ENCODE measurements at regions not wholly inside any gene's neighbourhood (a gene's known extent, or its start where the extent isn't known, plus 50 kb on each side); places are given as distances from the start of the nearest gene placed in this dataset.

DNA sequence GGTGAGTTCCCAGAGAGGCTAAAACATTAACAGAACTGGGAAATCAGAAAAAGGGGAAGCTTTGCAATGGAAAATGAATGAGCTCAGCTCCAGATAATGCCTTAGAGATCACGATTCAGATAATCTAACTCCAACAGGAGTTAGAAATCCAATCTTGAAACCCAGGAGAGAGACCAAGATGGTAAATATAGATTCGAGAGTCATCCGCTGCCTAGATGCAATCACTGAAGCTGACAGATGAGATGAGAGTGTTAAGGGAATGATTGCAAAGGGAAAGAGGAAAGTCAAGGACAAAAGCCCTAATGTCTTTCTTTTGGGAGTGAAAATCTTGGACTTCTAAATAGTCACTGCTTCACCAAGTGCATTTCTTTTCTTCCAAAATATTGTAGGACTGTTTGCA is 722.0 kb downstream of the EPHA4 start:
- no peak for DNase-seq (ENCODE audit: extremely low read depth, low read depth)

DNA sequence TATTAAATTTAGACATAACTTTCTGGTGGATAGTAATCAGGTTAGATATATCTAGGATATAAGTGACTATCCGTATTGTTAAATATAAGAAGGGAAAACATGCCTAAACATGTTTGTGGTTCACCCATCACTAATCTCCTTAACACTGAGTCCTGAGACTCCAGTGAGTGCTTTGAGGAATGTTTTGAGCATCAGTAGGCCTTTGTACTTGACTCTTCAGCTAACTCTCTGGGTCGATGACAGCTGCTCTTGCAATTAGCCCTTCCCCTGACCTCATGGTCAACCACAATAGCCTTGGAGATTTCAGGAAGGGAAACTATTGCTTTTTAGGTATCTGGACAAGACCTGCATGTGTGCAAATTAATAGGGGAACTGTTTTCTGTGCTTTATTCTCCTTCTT is 716.8 kb downstream of the EPHA4 start:
- DNase-seq (ENCODE audit: extremely low read depth, low read depth), result no peak

DNA sequence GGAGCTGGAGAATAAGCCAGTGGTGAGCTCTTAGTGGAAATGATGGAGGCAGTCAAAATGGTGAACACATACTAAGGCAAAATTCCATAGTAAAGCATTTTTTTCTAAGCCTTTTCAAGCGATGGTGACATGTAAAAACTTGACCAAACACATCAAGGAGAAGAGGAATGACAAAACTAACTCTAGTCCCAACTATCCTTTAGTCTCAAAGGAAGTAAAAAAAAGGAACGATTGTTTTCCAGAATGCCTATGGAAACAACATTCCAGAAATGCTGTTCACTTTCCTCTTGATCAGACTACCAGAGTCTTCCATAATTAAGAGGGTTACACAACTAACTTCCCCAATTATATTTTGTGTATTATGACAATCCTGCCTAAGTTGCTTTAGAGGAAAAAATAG is 715.6 kb downstream of the EPHA4 start:
- DNase-seq (ENCODE audit: extremely low read depth, low read depth), result no peak

DNA sequence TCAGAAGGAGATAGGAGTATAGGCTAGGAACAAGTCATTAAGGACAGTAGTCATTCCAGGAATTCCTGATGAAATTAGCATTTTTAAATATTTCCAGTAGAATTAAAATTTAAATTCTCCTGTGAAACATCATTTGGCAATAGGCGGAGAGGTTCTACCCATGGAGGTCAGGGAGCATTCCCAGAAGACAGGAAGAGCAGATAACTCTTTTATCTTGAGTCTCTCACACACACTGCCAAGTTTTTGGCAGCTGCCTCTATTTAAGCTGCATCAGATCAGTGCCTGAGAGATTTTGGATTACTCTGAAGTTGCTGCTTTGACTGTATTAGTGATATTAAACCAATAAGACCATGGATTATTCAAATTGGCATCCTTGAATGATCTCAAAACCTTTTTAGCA is 714.7 kb downstream of the EPHA4 start:
- no peak for DNase-seq (ENCODE audit: extremely low read depth, low read depth)

DNA sequence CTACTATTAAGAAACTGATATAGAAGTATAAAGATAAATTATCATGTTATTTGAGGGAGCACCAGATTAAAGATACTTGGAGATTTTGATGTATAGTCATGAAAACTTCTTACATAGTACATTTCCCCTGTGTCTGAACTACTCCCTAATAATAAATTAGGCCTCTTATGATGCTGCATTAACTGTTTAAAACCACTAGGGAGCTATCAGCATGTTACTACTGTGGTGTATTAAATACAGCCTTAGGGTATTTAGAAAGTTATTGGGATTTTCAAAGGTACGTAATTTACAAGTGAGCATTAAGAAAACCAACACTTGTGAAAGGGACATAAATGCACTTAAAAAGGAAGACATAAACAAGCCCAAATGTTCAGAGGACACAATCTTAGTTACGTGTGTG is 714.0 kb downstream of the EPHA4 start:
- DNase-seq (ENCODE audit: extremely low read depth, low read depth), result no peak

DNA sequence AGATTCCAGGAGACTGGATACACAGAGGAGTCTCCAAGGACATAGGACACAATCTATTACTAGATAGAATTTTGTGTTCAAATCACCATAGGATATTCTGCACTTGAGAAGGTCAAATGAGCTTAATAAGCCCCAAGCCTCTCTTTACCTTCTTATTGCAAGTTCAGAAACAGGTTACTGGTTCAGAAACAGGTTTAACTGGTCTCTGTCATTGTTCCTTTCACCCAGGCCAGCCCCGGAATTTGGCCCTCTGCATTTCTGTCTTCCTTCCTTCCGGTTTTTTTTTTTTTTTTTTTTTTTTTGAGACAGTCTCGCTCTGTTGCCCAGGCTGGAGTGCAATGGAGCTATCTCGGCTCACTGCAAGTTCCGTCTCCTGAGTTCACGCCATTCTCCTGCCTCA is 700.2 kb downstream of the EPHA4 start:
- DNase-seq (ENCODE audit: extremely low read depth, low read depth), result no peak

DNA sequence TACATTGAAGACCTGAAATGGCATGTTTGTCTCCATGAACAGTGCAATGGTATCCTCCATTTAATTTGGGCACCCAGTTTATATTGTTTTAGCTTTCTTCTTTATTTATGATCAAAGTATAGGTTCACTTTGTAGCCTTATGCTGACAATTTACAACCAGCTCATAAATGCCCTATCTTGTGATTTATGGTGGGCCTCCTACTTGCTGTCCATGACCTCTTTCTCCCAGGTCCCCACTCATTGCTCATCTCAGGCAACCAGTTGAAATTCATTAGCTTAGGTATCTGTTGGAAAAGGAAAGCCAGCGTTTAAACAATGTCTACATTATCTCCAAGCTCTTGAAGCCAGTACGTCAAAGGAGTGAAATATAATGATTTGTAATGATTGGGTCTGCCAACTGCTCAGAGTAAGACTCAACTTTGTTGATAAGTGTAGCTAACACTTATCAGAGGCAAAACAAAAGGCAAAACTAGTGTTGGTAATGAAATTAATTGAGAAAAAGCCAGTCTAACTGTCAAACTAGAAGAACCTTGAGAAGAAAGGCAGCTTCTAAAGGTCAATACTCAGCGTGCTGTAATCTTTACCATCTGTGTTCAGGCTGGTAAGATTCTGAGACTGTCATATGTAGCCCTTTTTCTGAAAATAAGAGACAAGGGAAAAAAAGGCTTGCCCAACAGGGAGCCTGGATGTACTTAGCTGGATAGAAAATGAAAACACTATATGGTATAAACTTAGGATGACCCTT is 695.9 kb downstream of the EPHA4 start:
- DNase-seq (ENCODE audit: extremely low read depth, low read depth), result no peak

DNA sequence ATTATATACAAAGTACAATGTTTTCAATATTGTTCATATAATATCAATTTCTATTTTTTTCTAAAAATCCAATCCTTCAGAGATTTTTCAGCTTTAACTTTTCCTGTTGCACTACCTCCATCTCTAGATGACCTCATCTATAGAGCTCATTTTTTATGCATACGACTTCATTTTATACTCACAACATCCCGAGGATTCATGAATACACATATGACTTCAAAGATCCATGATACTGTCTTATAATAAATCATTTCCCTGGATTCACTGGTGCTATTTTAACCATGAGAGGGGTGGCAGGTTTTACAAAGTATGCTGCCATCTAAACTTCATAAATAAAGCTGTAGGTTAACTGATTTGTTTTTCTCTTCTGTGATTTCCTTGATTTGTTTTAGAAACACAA is 694.6 kb downstream of the EPHA4 start:
- DNase-seq (ENCODE audit: extremely low read depth, low read depth), result no peak

DNA sequence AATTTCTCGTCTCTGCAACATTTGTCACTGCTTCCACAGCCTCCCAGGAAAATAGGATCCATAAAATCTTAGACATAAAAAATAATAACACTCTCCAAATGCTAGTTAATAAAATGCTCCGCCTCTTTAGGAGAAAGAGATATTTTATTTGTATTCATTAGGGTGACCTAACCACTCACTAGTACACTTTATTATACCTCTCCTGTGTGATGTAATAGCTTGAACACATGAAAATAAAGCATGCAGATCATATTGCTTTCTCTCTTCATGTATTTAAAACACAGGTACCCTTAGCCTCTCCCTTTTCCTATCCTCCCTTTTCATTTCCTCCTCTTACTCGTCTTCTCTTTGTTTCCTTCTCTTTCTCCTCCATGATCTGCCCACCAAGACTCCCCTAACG is 694.2 kb downstream of the EPHA4 start:
- no peak for DNase-seq (ENCODE audit: extremely low read depth, low read depth)

DNA sequence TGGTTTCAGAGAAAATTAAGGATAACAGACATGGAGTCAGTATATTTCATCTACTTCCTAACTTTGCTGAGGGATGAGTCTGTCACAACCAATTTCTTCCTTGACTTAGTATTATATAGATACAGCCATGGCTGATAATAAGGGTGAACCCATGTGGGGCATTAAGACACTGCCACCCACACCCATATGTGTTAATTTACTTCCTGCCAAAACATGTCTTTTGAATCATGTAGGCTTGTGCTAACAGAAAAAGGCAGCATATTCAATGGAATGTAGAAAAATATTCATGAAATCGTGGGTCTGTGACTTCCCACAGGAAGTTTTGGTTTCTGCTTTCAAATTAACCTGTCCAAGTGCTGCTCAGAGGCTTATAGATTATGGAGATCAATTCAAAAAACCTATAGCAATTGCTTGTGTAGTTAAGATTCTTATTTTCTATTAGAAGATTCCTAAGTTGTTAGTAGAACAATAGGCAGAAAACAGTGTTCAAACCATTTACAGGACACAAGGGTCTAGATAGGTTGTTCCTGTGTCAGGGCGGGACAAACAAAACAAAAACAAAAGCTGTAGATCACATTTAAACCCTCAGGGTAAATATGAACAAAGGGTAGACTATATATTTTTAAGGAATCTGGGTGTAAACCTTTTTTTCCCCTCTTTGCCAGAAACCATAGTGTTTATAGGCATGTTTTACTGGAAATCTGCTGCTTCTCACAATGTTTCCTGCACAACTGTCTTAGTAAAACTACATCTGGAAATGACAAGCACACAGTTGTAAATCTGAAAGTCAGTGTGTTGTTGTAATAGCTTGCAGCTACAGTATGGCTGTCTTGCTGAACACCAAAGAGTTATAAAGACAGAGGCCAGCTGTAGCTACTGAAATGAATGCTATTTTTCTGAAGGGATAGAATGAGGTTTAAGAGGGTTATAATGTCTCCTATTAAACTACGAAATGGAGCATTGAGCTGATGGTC is 691.2 kb downstream of the EPHA4 start:
- no peak for DNase-seq (ENCODE audit: extremely low read depth, low read depth)

DNA sequence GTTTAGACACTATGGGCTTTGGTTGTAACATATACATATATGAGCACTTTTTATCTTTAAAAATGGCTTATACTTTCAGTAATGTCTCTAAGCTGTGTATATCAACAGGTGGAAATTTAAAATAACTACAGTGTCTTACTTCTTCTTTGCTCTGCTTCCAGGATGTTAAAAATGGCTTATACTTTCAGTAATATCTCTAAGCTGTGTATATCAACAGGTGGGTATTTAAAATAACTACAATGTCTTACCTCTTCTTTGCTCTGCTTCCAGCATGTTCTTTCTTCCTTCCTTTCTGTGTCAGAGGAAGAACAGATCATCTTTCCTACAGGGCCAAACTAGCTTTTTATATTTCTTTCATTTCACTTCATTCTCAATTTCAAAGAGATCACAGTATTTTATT is 689.6 kb downstream of the EPHA4 start:
- DNase-seq (ENCODE audit: extremely low read depth, low read depth), result no peak

DNA sequence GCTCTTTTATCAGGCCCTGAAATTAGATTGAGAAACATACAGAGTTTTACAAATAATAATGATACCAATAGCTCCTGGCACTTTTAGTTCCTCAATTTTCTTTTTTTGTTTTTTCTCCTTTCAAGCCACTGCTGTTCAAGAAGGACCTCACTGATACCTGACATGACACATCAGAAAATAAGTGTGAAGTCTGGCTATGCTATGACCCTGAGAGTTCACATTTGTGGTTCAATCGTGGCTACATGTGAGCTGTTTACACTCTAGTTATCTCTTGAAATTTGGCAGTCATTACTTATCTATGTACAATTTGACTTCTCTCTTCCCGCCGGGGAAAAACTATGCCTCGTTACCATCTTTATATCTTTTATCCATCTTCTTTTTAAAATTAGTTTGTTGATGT is 686.5 kb downstream of the EPHA4 start:
- no peak for DNase-seq (ENCODE audit: extremely low read depth, low read depth)

DNA sequence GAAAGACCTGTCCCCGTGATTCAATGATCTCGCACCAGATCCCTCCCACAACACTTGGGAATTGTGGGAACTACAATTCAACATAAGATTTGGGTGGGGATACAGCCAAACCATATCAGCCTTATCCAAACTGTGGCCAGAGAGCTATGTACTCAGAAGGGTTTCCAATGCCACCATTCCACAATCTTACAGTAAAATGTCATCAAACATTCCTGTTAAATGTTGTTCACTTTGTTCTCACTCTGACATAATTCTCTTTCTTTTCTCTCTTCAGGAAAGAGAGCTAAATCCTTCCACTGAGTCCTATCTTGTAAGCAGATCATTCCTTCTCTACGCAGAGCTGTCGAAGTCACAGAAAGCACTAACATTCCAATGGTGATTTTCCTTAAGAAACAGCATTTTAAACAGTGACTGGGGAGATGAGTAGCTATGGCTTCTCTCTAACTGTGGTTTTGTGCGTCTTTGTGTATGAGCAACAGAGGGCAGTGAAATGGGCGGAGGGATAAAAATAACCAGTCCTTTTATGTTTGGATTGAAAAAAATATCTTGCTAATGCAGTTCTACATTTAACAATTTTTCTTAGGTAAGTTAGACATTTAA is 684.7 kb downstream of the EPHA4 start:
- no peak for DNase-seq (ENCODE audit: extremely low read depth, low read depth)

DNA sequence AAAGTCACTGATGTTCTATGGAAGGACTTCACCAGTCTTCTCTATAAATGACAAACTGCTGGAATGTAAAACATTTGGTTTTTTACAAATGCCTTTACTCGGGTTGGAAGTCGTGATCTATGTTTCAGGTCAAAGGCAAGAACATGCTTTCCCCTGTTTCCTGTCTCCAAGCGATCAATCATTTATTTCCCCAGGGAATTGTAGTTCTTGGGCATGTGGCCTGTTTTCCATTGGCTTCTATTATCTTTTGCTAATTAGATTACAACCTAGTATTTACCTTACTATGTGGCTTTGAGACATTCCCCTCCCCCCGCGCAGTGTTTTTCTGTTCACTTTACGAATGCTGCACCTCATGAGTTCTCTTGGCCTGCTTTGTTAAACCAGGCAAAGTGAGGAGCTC is 684.2 kb downstream of the EPHA4 start:
- no peak for DNase-seq (ENCODE audit: extremely low read depth, low read depth)

DNA sequence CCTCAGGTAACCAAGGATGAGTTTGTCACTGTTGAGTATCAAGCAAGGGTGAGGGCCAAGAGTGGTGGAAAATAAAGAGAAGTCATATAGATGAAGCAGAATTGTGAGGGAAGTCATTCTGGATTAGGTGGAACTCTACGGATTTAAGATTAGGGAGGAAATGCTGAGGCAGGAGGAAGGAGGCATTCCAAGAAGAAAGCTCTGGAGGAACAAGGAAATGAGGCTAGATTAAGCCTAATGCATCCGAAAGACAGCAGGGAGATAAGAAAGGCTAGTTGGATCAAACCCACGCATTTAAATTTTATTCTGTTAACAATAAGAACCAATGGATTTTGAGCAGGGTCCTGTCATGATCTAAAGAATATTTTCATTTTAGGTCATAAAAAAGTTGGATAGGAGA is 681.2 kb downstream of the EPHA4 start:
- DNase-seq (ENCODE audit: extremely low read depth, low read depth), result no peak

DNA sequence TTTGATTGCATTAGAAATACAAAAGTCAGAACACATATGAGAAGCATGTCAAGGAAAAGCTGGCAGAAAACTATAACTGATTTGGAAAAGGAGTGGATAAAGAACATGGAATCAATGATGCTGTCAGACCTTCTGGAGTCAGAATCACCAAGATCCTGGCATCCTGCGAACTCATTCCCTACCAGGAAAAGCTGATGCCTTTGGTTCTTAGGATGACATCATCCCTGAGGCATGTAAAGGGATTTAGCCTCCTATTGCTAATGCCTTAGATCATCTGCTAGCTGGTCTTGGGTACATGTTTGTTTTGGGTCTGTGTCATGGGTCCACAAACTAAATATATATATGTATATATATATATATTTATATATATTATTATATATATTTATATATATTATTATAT is 680.7 kb downstream of the EPHA4 start:
- DNase-seq (ENCODE audit: extremely low read depth, low read depth), result peak; percentile 57

DNA sequence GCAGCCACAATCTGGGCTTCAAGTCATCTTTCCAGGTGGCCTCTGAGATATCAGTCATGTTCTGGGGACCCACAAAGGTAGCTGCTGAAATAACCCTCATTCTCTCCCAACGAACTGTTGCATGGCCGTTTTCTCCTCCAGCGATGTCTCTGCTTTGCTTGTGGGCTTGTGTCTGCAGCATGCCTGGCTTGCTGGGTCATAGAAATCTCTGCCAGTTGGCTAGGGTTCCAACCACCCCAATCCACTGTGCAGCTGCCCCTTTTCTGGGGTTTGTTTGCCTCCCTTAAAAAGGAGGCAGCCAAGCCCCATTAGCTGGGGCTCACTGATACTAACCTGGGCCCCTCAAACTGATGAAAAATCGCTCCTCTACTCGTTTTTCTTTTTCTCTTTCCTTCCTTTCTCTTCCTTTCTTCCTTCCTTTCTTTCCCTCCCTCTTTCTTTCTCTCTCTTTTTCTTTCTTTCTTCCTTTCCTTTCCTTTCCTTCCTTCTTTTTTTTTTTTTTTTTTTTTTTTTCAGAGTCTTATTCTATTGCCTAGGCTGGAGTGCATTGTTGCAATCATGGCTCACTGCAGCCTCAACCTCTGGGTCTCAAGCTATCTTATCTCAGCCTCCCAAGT is 680.0 kb downstream of the EPHA4 start:
- DNase-seq (ENCODE audit: extremely low read depth, low read depth), result no peak

DNA sequence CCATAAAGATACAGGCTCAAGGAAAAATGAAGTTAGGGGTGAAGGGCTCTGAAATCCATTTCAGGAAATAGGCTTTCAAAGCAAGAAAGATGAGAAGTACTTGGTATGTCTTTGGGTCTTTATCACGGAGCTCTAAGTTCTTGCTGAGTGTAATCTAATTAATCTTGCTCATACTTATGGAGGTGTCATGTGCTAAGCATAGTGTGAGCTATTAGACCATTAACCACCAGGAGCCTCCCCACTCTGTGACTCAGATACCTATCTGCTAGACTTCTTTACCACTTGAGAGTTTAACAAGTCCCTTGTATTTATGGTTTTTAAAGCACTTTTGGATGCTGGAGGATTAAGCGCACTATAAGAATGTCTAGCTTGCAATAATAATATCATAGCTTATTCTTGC is 678.7 kb downstream of the EPHA4 start:
- no peak for DNase-seq (ENCODE audit: extremely low read depth, low read depth)

DNA sequence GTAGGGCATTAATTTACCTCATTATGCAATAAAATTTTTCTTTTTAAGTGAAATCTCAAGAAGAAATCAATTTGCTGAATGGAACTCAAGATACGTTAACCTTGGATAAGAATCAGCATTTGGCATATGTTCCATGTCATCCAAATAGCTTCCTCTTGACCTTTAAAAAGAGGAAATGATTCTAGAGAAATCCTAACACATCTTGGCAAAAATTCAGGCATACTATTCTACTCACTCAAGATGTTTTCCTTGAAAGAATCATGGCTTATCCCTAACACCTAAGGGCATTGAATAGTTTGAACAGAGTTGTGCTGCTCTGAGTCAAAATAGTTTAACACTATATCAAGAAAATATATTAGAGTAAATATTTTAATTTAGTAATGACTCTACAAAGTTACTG is 678.0 kb downstream of the EPHA4 start:
- peak; percentile 14 for DNase-seq (ENCODE audit: extremely low read depth, low read depth)

DNA sequence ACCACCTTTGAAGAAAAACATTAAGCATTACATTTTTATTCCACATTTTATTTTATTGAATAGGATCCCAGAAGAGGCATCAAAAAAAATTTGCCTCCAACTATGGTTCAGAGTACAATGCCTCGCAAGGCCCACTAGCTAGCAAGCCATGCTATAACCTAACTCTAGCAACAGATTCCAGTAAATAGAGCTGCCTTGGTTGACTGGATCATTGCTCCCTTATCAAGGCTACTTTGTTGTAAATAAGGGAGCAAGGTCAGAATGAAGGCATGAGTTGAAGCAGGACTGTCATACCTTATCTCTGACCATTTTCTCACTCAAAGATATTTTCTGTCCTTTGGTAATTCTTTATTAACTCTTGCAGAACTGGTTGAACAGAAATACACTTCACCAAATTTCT is 672.6 kb downstream of the EPHA4 start:
- DNase-seq (ENCODE audit: extremely low read depth, low read depth), result no peak

DNA sequence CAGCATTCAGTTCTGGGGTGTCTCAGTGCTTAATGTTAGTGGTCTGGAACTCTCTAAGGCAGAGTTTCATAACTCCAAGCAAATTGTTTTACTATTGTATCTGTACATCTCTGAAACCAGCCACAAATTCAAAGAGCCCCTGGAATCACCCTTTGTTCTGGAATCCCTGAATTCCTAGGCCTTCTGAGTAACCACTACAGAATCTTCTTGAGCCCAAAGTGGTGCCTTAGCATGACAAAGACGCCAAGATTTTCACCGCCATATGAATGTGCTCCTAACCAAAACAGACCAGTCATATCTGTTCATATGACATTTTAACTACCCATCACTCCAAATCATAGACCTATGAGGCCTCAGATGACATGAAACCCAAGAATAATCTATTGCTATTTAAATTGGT is 668.1 kb downstream of the EPHA4 start:
- no peak for DNase-seq (ENCODE audit: extremely low read depth, low read depth)
